ENCODE measurements at regions not wholly inside any gene's neighbourhood (a gene's known extent, or its start where the extent isn't known, plus 50 kb on each side); places are given as distances from the start of the nearest gene placed in this dataset.

GRCh38 chr12:113647048-113647447, 175.4 kb upstream of the LHX5 start:
- POLR2A ChIA-PET (ENCODE audit: low non-redundant PET) = interaction anchor here (0.5 kb wide), 1 partner anchor 29 kb away, joined by 3 read pairs; no protein-coding TSS in a partner anchor
- no peak overlapping the region for H3K27ac ChIP-seq (ENCODE audit: low read depth, low read length, poor library complexity, severe bottlenecking)
- TF ChIP-seq EZH2 (IDR thresholded peaks at IDR 0.05; ENCODE audit: borderline replicate concordance, low read depth, low read length, poor library complexity, severe bottlenecking) = no peak
- TF ChIP-seq, protein P1, sequence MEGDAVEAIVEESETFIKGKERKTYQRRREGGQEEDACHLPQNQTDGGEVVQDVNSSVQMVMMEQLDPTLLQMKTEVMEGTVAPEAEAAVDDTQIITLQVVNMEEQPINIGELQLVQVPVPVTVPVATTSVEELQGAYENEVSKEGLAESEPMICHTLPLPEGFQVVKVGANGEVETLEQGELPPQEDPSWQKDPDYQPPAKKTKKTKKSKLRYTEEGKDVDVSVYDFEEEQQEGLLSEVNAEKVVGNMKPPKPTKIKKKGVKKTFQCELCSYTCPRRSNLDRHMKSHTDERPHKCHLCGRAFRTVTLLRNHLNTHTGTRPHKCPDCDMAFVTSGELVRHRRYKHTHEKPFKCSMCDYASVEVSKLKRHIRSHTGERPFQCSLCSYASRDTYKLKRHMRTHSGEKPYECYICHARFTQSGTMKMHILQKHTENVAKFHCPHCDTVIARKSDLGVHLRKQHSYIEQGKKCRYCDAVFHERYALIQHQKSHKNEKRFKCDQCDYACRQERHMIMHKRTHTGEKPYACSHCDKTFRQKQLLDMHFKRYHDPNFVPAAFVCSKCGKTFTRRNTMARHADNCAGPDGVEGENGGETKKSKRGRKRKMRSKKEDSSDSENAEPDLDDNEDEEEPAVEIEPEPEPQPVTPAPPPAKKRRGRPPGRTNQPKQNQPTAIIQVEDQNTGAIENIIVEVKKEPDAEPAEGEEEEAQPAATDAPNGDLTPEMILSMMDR (conservative IDR thresholded peaks at IDR 0.05; ENCODE audit: low read depth, low read length) = peak; percentile 46
- CTCF ChIA-PET = no interaction called here
- DNase-seq (ENCODE audit: low spot score) = peak; percentile 20
- intact Hi-C loops (cut with micrococcal nuclease; ENCODE audit: unreplicated experiment) = no loop called here
- H3K36me3 ChIP-seq (ENCODE audit: insufficient read depth, low read length, poor library complexity, severe bottlenecking) = no peaks in the 10 kb centered on the region
- BruUV-seq (replicated peaks) = no TSS peak
- H3K27me3 ChIP-seq (replicated peaks; ENCODE audit: insufficient read depth, low read depth, low read length, poor library complexity) = peaks cover 48% of the 10 kb centered on the region
- H3K9me3 ChIP-seq (ENCODE audit: low read depth, low read length, poor library complexity, severe bottlenecking) = no peaks in the 10 kb centered on the region
- H3K4me1 ChIP-seq (ENCODE audit: insufficient read depth, low read length, poor library complexity, severe bottlenecking) = no peaks in the 10 kb centered on the region
- H3K4me3 ChIP-seq (ENCODE audit: low read depth, low read length, poor library complexity, severe bottlenecking) = no peak overlapping the region

DNA sequence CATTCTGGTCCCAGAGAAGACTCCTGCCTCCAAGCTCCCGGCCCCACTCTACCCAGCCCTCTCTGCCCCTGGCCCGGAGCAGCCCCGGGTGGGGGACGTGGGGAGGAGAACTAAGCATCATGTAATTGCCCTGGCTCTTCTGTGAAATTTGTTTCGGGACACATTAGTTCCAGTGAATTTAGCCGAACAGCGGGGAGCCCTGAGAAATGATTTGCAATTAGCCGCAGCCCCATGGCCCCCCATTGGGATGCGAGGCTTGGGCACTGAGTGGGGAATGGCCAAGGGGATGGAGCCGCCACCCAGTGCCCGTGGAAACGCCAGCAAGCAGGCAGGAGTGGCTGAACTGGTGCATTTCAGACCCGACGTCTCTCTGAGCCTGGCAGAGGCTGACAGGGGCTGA, 173.9 kb upstream of the LHX5 start:
- no TSS peak for BruUV-seq (replicated peaks)
- CTCF ChIA-PET = no interaction called here

GRCh38 chr12:113645183-113645582, 173.5 kb upstream of the LHX5 start:
- H3K4me3 ChIP-seq (ENCODE audit: low read depth, low read length, poor library complexity, severe bottlenecking) = no peak overlapping the region
- POLR2A ChIA-PET (ENCODE audit: low non-redundant PET) = no interaction called here
- H3K9me3 ChIP-seq (ENCODE audit: low read depth, low read length, poor library complexity, severe bottlenecking) = no peaks in the 10 kb centered on the region
- H3K27me3 ChIP-seq (replicated peaks; ENCODE audit: insufficient read depth, low read depth, low read length, poor library complexity) = peaks cover 46% of the 10 kb centered on the region
- BruUV-seq (replicated peaks) = no TSS peak
- CTCF ChIA-PET = no interaction called here
- H3K4me1 ChIP-seq (ENCODE audit: insufficient read depth, low read length, poor library complexity, severe bottlenecking) = no peaks in the 10 kb centered on the region
- H3K36me3 ChIP-seq (ENCODE audit: insufficient read depth, low read length, poor library complexity, severe bottlenecking) = no peaks in the 10 kb centered on the region
- TF ChIP-seq EZH2 (IDR thresholded peaks at IDR 0.05; ENCODE audit: borderline replicate concordance, low read depth, low read length, poor library complexity, severe bottlenecking) = no peak
- TF ChIP-seq, protein P1 (conservative IDR thresholded peaks at IDR 0.05; ENCODE audit: low read depth, low read length) = no peak
- no peak overlapping the region for H3K27ac ChIP-seq (ENCODE audit: low read depth, low read length, poor library complexity, severe bottlenecking)
- intact Hi-C loops (cut with micrococcal nuclease; ENCODE audit: unreplicated experiment) = no loop called here
- DNase-seq (ENCODE audit: low spot score) = no peak

More for the DNA sequence above, 173.9 kb upstream of the LHX5 start:
- Histone ChIP-seq H3K9me3 (ENCODE audit: low read depth, low read length, poor library complexity, severe bottlenecking) (no peaks in the 10 kb centered on the region), H3K4me3 (ENCODE audit: low read depth, low read length, poor library complexity, severe bottlenecking) (no peak overlapping the region), H3K4me1 (ENCODE audit: insufficient read depth, low read length, poor library complexity, severe bottlenecking) (no peaks in the 10 kb centered on the region), H3K27me3 (replicated peaks; ENCODE audit: insufficient read depth, low read depth, low read length, poor library complexity) (peaks cover 46% of the 10 kb centered on the region), H3K36me3 (ENCODE audit: insufficient read depth, low read length, poor library complexity, severe bottlenecking) (no peaks in the 10 kb centered on the region), H3K27ac (ENCODE audit: low read depth, low read length, poor library complexity, severe bottlenecking) (no peak overlapping the region)
- DNase-seq (ENCODE audit: low spot score) = no peak
- intact Hi-C loops (cut with micrococcal nuclease; ENCODE audit: unreplicated experiment) = no loop called here
- POLR2A ChIA-PET (ENCODE audit: low non-redundant PET) = no interaction called here
- TF ChIP-seq EZH2 (IDR thresholded peaks at IDR 0.05; ENCODE audit: borderline replicate concordance, low read depth, low read length, poor library complexity, severe bottlenecking) = no peak
- TF ChIP-seq, protein P1 (conservative IDR thresholded peaks at IDR 0.05; ENCODE audit: low read depth, low read length) = no peak

Measured in A673 (cell line).